ENCODE measurements at regions not wholly inside any gene's neighbourhood (a gene's known extent, or its start where the extent isn't known, plus 50 kb on each side); places are given as distances from the start of the nearest gene placed in this dataset.
"Not testable (repeated sequence)": the region's sequence is repeated elsewhere in the genome, so short reads cannot be mapped to it uniquely, and the experiment has no call there.

- DNase-seq: not testable (repeated sequence)
Observed at GRCh38 chr5:34096033-34096432, 53.0 kb upstream of the C1QTNF3 start.

- DNase-seq: not testable (repeated sequence)
Observed at GRCh38 chr5:34099891-34100290, 56.9 kb upstream of the C1QTNF3 start.

- DNase-seq: not testable (repeated sequence)
Observed at GRCh38 chr5:34101567-34101966, 58.6 kb upstream of the C1QTNF3 start.

DNA sequence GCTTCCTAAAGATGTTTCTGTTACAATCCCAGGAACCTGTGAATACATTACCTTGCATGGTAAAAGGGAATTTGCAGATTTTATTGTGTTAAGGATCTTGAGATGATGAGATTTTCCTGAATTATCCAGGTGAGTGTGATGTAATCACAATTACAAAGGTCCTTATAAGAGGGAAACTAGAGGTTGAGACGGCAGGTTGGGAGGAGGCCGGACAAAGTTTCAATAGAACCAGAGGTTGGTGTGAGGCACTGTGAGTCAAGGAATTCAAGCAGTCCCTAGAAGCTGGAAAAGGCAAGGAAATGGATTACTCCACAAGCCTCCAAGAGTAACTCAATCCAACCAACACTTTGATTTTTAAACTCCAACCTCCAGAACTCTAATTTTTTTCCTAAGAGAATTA lies 65.9 kb upstream of the C1QTNF3 start:
- not testable (repeated sequence) for DNase-seq

DNA sequence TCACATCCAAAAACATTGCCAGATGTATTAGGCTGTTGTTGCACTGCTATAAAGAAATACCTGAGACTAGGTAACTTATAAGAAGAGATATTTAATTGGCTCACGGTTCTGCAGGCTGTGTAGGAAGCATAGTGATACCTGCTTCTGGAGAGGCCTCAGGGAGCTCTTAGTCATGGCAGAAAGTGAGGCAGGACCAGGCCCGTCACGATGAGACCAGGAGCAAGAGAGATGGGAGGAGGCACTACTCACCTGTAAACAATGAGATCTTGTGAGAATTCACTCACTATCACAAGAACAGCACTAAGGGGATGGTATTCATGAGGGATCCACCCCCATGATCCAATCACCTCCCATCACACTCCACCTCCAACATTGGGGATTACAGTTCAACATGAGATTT lies 81.3 kb upstream of the C1QTNF3 start:
- not testable (repeated sequence) for DNase-seq

GRCh38 chr5:34125354-34125753 lies 82.3 kb upstream of the C1QTNF3 start:
- DNase-seq: not testable (repeated sequence)

GRCh38 chr5:34126741-34127140 lies 83.7 kb upstream of the C1QTNF3 start:
- not testable (repeated sequence) for DNase-seq

GRCh38 chr5:34127818-34128217 lies 84.8 kb upstream of the C1QTNF3 start:
- DNase-seq: not testable (repeated sequence)

DNA sequence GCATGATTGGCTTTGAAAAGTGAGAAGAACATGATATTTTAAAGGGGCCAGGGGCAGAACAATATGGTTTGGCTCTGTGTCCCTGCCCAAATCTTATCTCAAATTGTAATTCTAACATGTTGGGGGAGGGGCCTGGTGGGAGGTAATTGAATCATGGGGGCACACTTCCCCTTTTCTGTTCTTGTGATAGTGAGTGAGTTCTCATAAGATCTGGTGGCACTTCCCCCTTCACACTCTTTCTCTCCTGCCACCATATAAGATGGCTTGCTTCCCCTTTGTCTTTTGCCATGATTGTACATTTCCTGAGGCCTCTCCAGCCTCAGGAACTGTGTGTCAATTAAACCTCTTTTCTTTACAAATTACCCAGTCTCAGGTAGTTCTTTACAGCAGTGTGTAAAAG lies 85.9 kb upstream of the C1QTNF3 start:
- not testable (repeated sequence) for DNase-seq

DNA sequence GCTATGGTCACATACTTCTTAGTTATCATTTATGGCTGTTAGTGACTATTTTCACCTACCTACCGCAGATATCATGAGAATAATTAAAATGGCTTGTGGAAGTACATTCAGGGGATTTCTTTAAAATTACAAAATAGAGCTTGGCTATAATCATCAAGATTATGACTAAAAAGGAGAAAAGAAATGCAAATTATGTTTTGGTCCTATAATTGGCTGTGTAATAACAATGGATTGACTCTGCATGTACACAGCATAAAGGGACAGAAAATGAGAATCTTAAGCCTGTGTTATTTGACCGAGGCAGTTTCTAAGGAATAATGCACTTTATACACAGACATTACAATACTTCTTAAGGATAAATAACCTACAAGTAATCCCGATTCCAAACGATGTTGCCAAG lies 112.0 kb upstream of the C1QTNF3 start:
- not testable (repeated sequence) for DNase-seq

DNA sequence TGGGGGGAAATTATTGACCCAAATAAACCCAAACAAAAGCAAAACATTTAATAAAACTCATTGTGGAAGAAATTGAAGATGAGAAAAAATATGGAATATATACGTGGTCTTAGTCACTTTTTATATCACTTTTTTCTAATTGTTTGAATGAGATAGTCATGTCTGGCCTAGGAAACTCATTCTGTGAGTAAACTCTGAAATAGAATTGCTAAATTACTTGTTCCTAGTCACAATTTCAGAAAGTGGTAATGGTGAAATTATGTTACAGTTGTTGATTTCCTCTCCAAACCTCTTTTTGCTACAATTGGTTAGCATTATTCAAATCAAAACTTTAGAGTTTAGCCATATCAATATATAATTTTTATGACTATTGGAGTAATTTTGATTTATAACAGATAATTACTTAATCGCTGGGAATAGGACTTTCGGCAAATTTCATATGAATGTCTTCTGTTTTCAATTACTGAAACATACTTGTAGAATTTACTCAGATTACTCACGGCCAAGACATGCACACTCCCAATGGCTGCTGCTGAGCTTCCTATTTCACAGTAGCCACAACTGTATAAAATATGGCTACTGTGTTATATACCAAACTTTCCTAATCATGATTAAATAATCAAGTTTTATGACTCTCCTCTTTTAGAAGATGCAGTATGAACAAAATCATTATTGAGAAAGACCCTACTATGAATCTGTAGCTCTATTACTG lies 113.8 kb upstream of the C1QTNF3 start:
- not testable (repeated sequence) for DNase-seq

- DNase-seq: not testable (repeated sequence)
Observed at GRCh38 chr5:34160904-34161303, 117.9 kb upstream of the C1QTNF3 start.

- not testable (repeated sequence) for DNase-seq
Observed at GRCh38 chr5:34171398-34171797, 128.4 kb upstream of the C1QTNF3 start.

GRCh38 chr5:34179453-34180190 lies 136.6 kb upstream of the C1QTNF3 start:
- DNase-seq: not testable (repeated sequence)

DNA sequence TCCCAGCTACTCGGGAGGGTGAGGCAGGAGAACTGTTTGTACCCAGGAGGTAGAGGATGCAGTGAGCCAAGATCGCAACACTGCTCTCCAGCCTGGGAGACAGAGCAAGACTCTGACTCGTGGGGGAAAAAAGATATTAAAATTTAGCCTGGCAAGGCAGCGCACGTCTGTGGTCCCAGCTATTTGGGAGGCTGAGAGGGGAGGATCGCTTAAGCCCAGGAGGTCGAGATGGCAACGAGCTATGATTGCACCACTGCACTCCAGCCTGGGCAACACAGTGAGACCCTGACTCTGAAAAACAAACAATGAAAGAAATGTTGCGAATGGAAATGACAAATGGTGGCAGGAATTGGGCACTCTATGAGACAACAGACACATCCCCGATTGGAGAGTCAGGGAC lies 137.2 kb upstream of the C1QTNF3 start:
- DNase-seq: not testable (repeated sequence)

- DNase-seq: not testable (repeated sequence)
Observed at GRCh38 chr5:34180940-34181614, 138.1 kb upstream of the C1QTNF3 start.

DNA sequence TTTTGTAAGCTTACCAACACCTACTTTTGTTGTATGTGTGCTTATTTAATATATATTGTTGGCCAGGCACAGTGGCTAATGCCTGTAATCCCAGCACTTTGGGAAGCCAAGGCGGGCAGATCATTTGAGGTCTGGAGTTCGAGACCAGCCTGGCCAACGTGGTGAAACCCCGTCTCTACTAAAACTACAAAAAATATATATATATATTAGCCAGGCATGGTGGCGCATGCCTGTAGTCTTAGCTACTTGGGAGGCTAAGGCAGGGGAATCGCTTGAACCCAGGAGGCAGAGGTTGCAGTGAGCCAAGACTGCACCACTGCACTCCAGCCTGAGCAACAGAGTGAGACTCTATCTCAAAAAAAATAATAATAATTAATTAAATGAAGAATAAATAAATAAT lies 142.0 kb upstream of the C1QTNF3 start:
- not testable (repeated sequence) for DNase-seq

- not testable (repeated sequence) for DNase-seq
Observed at GRCh38 chr5:34185572-34185971, 142.6 kb upstream of the C1QTNF3 start.

- DNase-seq: not testable (repeated sequence)
Observed at GRCh38 chr5:34186108-34186507, 143.1 kb upstream of the C1QTNF3 start.

DNA sequence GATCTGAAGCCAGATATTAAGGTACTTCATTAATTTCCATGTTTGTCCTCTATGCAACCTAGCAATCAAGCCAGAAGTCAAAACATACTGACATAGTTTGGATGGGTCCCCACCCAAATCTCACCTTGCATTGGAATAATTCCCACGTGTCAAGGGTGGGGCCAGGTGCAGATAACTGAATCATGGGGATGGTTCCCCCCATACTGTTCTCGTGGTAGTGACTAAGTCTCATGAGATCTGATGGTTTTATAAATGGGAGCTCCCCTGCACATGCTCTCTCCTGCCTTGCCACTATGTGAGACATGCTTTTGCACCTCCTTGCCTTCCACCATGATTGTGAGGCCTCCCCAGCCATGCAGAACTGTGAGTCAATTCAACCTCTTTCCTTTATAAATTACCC lies 143.9 kb upstream of the C1QTNF3 start:
- not testable (repeated sequence) for DNase-seq

DNA sequence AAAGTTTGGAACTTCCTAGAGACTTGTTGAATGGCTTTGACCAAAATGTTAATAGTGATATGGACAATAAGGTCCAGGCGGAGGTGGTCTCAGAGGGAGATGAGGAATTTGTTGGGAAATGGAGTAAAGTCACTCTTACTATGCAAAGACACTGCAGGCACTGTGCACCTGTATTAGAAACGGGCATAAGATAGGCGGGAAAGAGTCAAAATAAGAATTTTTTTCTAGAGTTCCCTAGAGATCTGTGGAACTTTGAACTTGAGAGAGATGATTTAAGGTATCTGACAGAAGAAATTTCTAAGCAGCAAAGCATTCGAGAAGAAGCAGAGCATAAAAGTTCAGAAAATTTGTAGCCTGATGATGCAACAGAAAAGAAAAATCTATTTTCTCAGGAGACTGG lies 144.4 kb upstream of the C1QTNF3 start:
- DNase-seq: not testable (repeated sequence)

DNA sequence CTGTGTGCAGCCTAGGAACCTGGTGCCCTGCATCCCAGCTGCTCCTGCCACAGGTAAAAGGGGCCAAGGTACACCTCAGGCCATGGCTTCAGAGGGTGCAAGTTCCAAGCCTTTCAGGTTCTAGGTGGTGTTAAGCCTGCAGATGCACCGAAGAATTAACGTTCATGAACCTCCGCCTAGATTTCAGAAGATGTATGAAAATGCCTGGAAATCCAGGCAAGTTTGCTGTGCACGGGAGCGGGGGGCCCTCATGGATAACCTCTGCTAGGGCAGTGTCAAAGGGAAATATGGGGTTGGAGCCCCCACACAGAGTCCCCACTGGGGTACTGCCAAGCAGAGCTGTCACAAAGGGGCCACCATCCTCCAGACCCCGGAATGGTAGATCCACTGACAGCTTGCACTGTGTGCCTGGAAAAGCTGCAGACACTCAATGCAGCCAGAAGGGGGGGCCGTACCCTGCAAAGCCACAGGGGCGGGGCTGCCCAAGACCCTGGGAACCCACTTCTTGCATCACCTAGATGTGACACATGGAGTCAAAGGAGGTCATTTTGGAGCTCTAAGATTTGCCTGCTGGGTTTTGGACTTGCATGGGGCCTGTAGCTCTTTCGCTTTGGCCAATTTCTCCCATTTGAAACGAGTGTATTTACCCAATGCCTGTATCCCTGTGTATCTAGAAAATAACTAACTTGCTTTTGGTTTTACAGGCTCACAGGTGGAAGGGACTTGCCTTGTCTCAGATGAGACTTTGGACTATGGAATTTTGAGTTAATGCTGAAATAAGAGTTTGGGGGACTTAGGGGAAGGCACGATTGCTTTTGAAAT lies 145.2 kb upstream of the C1QTNF3 start:
- DNase-seq: peak; percentile 54

GRCh38 chr5:34189246-34189645 lies 146.2 kb upstream of the C1QTNF3 start:
- DNase-seq: not testable (repeated sequence)

All from T-helper 9 cell (primary cell).